Testis (tissue), 2 donors: ENCODE measurements at regions not wholly inside any gene's neighbourhood (a gene's known extent, or its start where the extent isn't known, plus 50 kb on each side); places are given as distances from the start of the nearest gene placed in this dataset.

ENCODE experiments used
- DNase-seq: peaks from one replicate; pipeline ENCODE4 v3.0.0-alpha.2; 2019
- H3K27ac ChIP-seq, 2 donors: fragments of 200-600 bp; sonication (generic); one replicate each; pipeline ENCODE4 v1.5.1; 2019
- H3K27me3 ChIP-seq: fragments of 200-600 bp; sonication (generic); one replicate; pipeline ENCODE4 v1.5.1; 2019
- H3K36me3 ChIP-seq: fragments of 200-600 bp; sonication (generic); one replicate; pipeline ENCODE4 v1.5.1; 2017; ENCODE audit warnings: low read depth; ENCODE audit errors: missing control alignments
- H3K4me1 ChIP-seq: fragments of 200-600 bp; sonication (generic); one replicate; pipeline ENCODE4 v1.5.1; 2019
- H3K4me3 ChIP-seq, 2 donors: fragments of 200-600 bp; sonication (generic); one replicate each; pipeline ENCODE4 v1.5.1; 2017 to 2019
- H3K9me3 ChIP-seq: fragments of 200-600 bp; sonication (generic); one replicate; pipeline ENCODE4 v1.5.1; 2017
- CTCF ChIP-seq, 3 experiments: fragments of 450-650 bp in 2 of 3; fragments of 200-600 bp in 1 of 3; sonication (generic) in 1 of 3; IDR thresholded peaks; one replicate each; pipeline ENCODE4 v1.5.1; 2016 to 2019; ENCODE audit warnings: antibody characterized with exemption in 3 of 3, mild to moderate bottlenecking in 2 of 3, moderate library complexity in 1 of 3
- POLR2A ChIP-seq: fragments of 450-650 bp; IDR thresholded peaks from one replicate; pipeline ENCODE4 v1.6.1; 2017; ENCODE audit warnings: antibody characterized with exemption, mild to moderate bottlenecking, moderate library complexity
- WGBS, 2 donors: methylation state at CpG; one replicate each; pipeline ENCODE4 v1.1.5; 2018; 5-methylcytosine and 5-hydroxymethylcytosine counted together
- intact Hi-C: fragments of 100-400 bp; cut with DNase I; formaldehyde crosslinking; loops from one replicate; pipeline ENCODE4 v1.15.1; 2023; ENCODE audit warnings: low total_unique reads

GRCh38 chr14:51446771-51447170, 204.9 kb upstream of the FRMD6 start:
- H3K9me3 ChIP-seq = no peaks in the 10 kb centered on the region
- DNase-seq = no peak
- H3K27ac ChIP-seq = peak overlapping the region; percentile 10 to 18
- intact Hi-C loops = no loop called here
- TF ChIP-seq POLR2A (no peak), CTCF (IDR thresholded peaks at IDR 0.05) (no peak)
- peaks cover 18% of the 10 kb centered on the region for H3K4me1 ChIP-seq
- no peaks in the 10 kb centered on the region for H3K27me3 ChIP-seq
- H3K36me3 ChIP-seq = no peaks in the 10 kb centered on the region
- WGBS, 2 donors = 82 to 90% methylated on average over 3 of the region's 3 CpGs
- H3K4me3 ChIP-seq = no peak overlapping the region

DNA sequence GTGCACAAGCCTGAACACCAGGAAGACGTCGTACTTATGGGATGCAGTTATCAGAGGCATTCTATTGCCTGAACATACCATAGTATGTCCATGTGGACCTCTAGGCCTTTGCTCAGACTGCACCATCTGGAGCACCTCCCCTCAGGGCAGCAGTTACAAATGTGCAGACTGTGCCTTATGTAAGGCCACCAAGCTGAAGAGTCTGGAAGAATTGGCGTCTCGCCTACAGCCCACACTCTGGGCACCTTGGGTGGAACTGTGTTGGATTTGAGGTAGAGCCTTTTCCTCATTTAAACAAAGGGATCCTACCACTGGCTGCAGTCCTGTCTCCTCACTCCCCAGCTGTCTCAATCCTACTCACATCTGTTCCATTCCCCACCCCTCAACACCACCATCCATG, 204.3 kb upstream of the FRMD6 start:
- intact Hi-C loops = no loop called here
- no peak for TF ChIP-seq POLR2A
- TF ChIP-seq CTCF (IDR thresholded peaks at IDR 0.05) = no peak

DNA sequence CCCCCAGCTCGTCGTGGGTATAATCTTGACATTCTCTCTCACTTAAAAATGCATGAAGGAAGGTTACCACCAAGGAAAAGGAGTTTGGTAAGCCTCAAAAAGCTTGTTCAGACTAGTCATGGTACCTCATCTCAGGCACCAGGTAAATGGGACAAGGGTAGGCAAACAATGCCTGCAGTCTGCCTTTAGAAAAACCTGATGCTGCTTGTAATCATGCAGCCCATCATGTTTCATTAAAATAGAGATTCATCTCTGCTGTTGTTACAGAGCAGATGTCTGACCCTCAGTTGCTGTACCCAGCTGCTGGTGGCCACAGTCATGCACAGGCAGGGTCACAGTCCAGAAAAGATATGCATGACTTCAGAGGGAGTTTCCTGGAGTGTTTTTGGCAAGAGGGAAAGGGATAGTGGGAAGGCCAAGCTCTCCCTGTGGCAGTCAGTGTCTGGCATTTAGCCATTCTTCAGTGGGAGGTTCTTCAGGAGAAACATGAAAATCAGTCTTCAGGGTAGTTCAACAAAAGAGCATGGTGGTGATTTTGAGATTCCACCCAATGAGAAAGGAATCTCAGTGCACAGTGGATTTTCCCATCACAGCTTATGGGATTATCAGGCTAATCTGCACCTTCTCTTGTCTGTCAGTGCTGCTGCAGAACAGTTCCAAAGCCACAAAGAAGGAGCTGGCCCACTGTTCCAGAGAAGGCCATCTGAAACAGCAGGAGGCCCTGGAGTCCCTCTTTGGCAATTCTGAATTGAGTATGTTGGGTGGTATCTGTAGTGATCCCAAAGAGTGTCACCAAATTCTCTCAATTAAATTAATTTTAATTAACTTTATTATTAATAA, 202.7 kb upstream of the FRMD6 start:
- no peaks in the 10 kb centered on the region for H3K36me3 ChIP-seq
- peak; percentile 64 for DNase-seq
- no peak overlapping the region for H3K4me3 ChIP-seq
- WGBS, 2 donors = 44 to 50% methylated on average over 2 of the region's 2 CpGs
- no peaks in the 10 kb centered on the region for H3K9me3 ChIP-seq
- peaks cover 18% of the 10 kb centered on the region for H3K4me1 ChIP-seq
- no peak overlapping the region for H3K27ac ChIP-seq
- no peak for TF ChIP-seq POLR2A
- TF ChIP-seq CTCF (IDR thresholded peaks at IDR 0.05) = no peak
- intact Hi-C loops = no loop called here
- H3K27me3 ChIP-seq = no peaks in the 10 kb centered on the region

More for the DNA sequence above, 204.3 kb upstream of the FRMD6 start:
- WGBS, 2 donors = 75 to 78% methylated on average over 4 of the region's 4 CpGs
- no peak overlapping the region for H3K4me3 ChIP-seq
- peaks cover 18% of the 10 kb centered on the region for H3K4me1 ChIP-seq
- peak overlapping the region; percentile 10 to 18 for H3K27ac ChIP-seq
- H3K9me3 ChIP-seq = no peaks in the 10 kb centered on the region
- H3K27me3 ChIP-seq = no peaks in the 10 kb centered on the region
- no peak for DNase-seq
- no peaks in the 10 kb centered on the region for H3K36me3 ChIP-seq

DNA sequence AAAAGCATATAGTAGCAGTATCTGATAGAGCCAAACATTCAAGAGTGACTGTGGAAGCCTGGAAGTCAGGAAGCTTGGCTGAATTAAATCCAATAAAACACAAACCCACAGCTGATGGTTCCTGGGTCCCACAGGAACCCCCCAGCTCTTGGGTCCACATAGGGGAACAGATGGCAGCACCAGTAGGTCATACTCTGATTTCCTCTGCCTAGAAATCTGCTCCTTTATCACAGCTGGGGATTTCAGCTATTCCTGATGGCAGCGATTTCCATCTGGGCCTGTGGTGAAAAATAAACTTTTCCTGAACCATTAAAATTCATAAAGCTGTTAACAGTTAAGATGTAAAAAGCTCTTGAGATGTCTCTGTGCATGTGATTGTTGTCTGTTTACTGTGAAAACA, 202.0 kb upstream of the FRMD6 start:
- intact Hi-C loops = no loop called here
- H3K36me3 ChIP-seq = no peaks in the 10 kb centered on the region
- H3K27me3 ChIP-seq = no peaks in the 10 kb centered on the region
- TF ChIP-seq POLR2A (no peak), CTCF (IDR thresholded peaks at IDR 0.05) (no peak)
- no peak overlapping the region for H3K27ac ChIP-seq
- DNase-seq = no peak
- H3K4me3 ChIP-seq = no peak overlapping the region
- 93 to 100% methylated on average over 1 of the region's 1 CpG for WGBS, 2 donors
- H3K9me3 ChIP-seq = no peaks in the 10 kb centered on the region
- H3K4me1 ChIP-seq = peaks cover 18% of the 10 kb centered on the region

DNA sequence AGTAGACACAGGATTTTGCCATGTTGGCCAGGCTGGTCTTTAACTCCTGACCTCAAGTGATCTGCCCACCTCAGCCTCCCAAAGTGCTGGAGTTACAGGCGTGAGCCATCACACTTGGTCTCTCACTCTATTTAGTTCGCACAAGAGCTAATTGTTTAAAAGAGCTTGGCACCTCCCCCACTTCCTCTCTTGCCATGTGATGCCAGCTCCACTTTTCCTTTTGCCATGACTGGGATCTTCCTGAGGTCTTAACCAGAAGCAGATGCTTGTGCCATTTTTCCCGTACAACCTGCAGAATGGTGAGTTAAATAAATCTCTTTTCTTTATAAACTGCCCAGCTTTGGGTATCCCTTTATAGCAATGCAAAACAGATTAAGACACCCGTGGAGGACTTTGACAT, 200.1 kb upstream of the FRMD6 start:
- Histone ChIP-seq H3K27ac (no peak overlapping the region), H3K36me3 (no peaks in the 10 kb centered on the region), H3K27me3 (no peaks in the 10 kb centered on the region), H3K4me1 (peaks cover 18% of the 10 kb centered on the region), H3K9me3 (no peaks in the 10 kb centered on the region), H3K4me3 (no peak overlapping the region)
- 68 to 87% methylated on average over 4 of the region's 4 CpGs for WGBS, 2 donors
- intact Hi-C loops = no loop called here
- TF ChIP-seq CTCF (IDR thresholded peaks at IDR 0.05) (no peak), POLR2A (no peak)
- DNase-seq = no peak
